KMS-11 (cell line): ENCODE measurements at regions not wholly inside any gene's neighbourhood (a gene's known extent, or its start where the extent isn't known, plus 50 kb on each side); places are given as distances from the start of the nearest gene placed in this dataset.

Experiments
- H2AFZ ChIP-seq: fragments of 200-600 bp; sonication (generic); 2 replicates; pipeline ENCODE4 v1.6.1; 2016; ENCODE audit warnings: antibody characterized with exemption, mixed run types, low read depth
- H3K27ac ChIP-seq: fragments of 200-600 bp; sonication (generic); 2 replicates; pipeline ENCODE4 v1.6.1; 2016; ENCODE audit warnings: mild to moderate bottlenecking, mixed run types
- H3K27me3 ChIP-seq: fragments of 200-600 bp; sonication (generic); 2 replicates; pipeline ENCODE4 v1.6.1; 2017; ENCODE audit warnings: mild to moderate bottlenecking, low read depth, mixed run types, moderate library complexity; ENCODE audit not compliant: insufficient read depth
- H3K36me3 ChIP-seq: fragments of 200-600 bp; sonication (generic); 2 replicates; pipeline ENCODE4 v1.6.1; 2017; ENCODE audit warnings: mild to moderate bottlenecking, mixed run types; ENCODE audit not compliant: insufficient read depth
- H3K4me1 ChIP-seq: fragments of 200-600 bp; sonication (generic); 2 replicates; pipeline ENCODE4 v1.6.1; 2016; ENCODE audit warnings: mild to moderate bottlenecking, low read depth, mixed run types; ENCODE audit not compliant: poor library complexity, severe bottlenecking
- H3K4me2 ChIP-seq: fragments of 200-600 bp; sonication (generic); 2 replicates; pipeline ENCODE4 v1.7.0; 2016; ENCODE audit warnings: mild to moderate bottlenecking, mixed run types
- H3K4me3 ChIP-seq: fragments of 200-600 bp; sonication (generic); IDR thresholded peaks from 2 replicates; pipeline ENCODE4 v1.6.1; 2017; ENCODE audit warnings: low read depth, low read length, mixed read lengths; ENCODE audit not compliant: insufficient read depth
- H3K79me2 ChIP-seq: fragments of 200-600 bp; sonication (generic); 2 replicates; pipeline ENCODE4 v1.6.1; 2016; ENCODE audit warnings: low read depth, mixed run types; ENCODE audit not compliant: insufficient read depth
- H3K9ac ChIP-seq: fragments of 200-600 bp; sonication (generic); 2 replicates; pipeline ENCODE4 v1.6.1; 2016; ENCODE audit warnings: mild to moderate bottlenecking, mixed run types
- H4K20me1 ChIP-seq: fragments of 200-600 bp; sonication (generic); 2 replicates; pipeline ENCODE4 v1.6.1; 2016; ENCODE audit warnings: mild to moderate bottlenecking, mixed run types; ENCODE audit not compliant: insufficient read depth
- TF ChIP-seq, protein P1 (sequence below): fragments of 200-600 bp; sonication (generic); conservative IDR thresholded peaks from 2 replicates; pipeline ENCODE4 v1.6.1; 2017; ENCODE audit warnings: low read depth, mild to moderate bottlenecking, antibody characterized with exemption, low read length, moderate library complexity, mixed read lengths

DNA sequence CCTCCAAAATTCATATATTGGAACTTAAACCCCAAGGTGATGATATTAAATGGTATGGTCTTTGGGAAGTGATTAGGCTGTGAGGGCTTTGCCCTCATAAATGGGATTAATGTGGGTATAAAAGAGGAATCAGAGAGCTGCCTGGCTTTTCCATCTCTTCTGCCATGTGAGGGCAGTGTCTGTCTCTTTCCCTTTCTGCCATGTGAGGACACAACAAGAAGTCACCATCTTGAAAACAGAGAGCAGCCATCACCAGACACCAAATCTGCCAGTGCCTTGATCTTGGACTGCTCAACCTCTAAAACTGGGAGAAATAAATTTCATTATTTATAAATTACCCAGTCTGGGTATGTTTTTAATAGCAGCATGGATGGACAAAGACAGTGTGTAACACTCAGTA is 263.0 kb downstream of the PAX1 start:
- no peak overlapping the region for H3K4me2 ChIP-seq
- H3K27ac ChIP-seq: no peak overlapping the region
- H3K4me1 ChIP-seq: no peaks in the 10 kb centered on the region
- no peak overlapping the region for H3K9ac ChIP-seq
- H4K20me1 ChIP-seq: no peaks in the 10 kb centered on the region
- no peak overlapping the region for H3K4me3 ChIP-seq
- no peaks in the 10 kb centered on the region for H3K79me2 ChIP-seq
- H3K27me3 ChIP-seq: no peaks in the 10 kb centered on the region
- no peaks in the 10 kb centered on the region for H3K36me3 ChIP-seq
- TF ChIP-seq, protein P1, sequence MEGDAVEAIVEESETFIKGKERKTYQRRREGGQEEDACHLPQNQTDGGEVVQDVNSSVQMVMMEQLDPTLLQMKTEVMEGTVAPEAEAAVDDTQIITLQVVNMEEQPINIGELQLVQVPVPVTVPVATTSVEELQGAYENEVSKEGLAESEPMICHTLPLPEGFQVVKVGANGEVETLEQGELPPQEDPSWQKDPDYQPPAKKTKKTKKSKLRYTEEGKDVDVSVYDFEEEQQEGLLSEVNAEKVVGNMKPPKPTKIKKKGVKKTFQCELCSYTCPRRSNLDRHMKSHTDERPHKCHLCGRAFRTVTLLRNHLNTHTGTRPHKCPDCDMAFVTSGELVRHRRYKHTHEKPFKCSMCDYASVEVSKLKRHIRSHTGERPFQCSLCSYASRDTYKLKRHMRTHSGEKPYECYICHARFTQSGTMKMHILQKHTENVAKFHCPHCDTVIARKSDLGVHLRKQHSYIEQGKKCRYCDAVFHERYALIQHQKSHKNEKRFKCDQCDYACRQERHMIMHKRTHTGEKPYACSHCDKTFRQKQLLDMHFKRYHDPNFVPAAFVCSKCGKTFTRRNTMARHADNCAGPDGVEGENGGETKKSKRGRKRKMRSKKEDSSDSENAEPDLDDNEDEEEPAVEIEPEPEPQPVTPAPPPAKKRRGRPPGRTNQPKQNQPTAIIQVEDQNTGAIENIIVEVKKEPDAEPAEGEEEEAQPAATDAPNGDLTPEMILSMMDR: no peak
- no peak overlapping the region for H2AFZ ChIP-seq

DNA sequence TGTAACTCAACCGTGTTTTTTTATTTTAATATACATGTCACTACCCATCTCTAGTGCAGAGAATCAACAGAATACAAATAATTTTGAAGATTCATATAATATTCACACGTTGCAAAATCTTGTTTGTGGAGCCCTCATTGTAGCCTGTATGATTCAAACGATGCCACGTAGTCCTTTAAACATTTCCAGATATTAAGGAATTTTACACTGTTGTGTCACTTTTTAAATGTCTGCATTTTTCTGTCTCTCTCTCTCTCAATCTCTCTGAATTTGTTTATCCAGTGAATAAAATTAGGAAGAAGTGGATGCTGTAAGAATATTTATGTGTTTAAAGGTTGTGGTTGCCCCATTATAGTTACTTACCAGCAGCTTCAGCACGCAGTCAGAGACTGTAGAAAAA is 262.0 kb downstream of the PAX1 start:
- Histone ChIP-seq H4K20me1 (no peaks in the 10 kb centered on the region), H3K4me1 (no peaks in the 10 kb centered on the region), H3K4me2 (no peak overlapping the region), H3K27ac (no peak overlapping the region), H3K79me2 (no peaks in the 10 kb centered on the region), H3K9ac (no peak overlapping the region), H3K4me3 (no peak overlapping the region), H3K36me3 (no peaks in the 10 kb centered on the region), H3K27me3 (no peaks in the 10 kb centered on the region), H2AFZ (no peak overlapping the region)
- TF ChIP-seq, protein P1: no peak

DNA sequence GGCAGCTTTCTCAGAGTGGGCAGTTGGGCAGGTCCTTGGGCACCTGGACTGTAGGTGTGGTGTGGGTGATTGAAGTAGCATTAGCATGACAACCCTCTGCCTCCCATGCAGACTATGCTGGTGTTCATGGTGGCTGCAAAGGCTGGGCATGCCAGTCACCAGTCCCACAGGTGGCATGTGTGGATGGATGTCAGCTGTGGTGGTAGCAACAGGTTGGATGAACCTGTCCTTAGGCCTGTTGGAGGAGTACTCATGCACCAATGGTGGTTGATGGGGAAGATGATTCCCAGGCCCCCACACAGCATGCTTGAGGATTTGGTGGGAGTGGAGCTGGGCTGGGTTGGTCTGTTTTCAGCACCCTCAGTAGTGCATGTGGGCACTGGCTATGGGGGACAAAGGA is 251.1 kb downstream of the PAX1 start:
- Histone ChIP-seq H3K9ac (no peak overlapping the region), H3K27me3 (no peaks in the 10 kb centered on the region), H4K20me1 (no peaks in the 10 kb centered on the region), H3K36me3 (no peaks in the 10 kb centered on the region), H3K4me1 (no peaks in the 10 kb centered on the region), H2AFZ (no peak overlapping the region), H3K79me2 (no peaks in the 10 kb centered on the region), H3K27ac (no peak overlapping the region), H3K4me2 (no peak overlapping the region), H3K4me3 (no peak overlapping the region)
- TF ChIP-seq, protein P1: no peak

DNA sequence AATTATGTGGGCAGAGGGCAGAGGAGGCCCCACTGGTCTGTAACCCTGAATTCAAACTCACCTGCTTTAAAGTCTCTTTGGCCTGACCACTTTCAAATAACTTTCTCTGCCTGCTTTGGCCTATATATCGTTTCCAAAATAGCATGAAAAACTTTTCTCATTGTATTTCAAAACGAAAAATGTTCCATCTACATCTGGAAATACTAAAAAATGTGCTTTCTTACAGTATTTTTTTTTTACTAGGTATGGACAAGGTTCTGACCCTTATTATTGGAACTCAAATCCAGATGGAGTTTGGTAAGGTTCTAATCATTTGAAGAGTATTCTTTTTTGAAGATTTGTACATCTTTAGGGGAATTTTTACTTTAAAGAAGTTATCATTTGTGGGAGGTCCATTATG is 241.9 kb downstream of the PAX1 start:
- H3K4me3 ChIP-seq: no peak overlapping the region
- H2AFZ ChIP-seq: no peak overlapping the region
- no peaks in the 10 kb centered on the region for H3K79me2 ChIP-seq
- no peaks in the 10 kb centered on the region for H3K36me3 ChIP-seq
- TF ChIP-seq, protein P1: no peak
- no peak overlapping the region for H3K4me2 ChIP-seq
- no peaks in the 10 kb centered on the region for H4K20me1 ChIP-seq
- no peaks in the 10 kb centered on the region for H3K27me3 ChIP-seq
- no peak overlapping the region for H3K27ac ChIP-seq
- H3K9ac ChIP-seq: no peak overlapping the region
- H3K4me1 ChIP-seq: no peaks in the 10 kb centered on the region

DNA sequence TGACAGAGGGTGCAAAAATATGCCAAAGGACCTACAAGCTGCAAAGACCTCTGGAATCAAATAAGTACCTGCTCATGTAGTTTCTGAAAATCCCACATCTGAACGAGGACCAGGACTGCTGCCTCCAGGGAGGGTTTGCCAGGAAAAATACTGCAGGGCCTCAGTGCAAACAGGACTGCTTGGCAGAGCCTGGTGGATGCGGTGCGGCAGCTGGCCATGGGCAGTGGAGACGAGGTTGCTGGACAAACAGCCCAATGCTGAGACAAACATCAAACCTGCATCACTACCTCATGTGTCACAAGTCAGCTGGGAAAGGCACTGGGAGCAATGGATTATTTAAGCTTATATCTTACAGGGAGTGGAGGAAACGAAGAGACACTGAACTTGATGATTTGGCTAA is 238.8 kb downstream of the PAX1 start:
- no peaks in the 10 kb centered on the region for H3K27me3 ChIP-seq
- H2AFZ ChIP-seq: no peak overlapping the region
- H3K4me3 ChIP-seq: no peak overlapping the region
- TF ChIP-seq, protein P1: no peak
- H3K79me2 ChIP-seq: no peaks in the 10 kb centered on the region
- no peaks in the 10 kb centered on the region for H3K36me3 ChIP-seq
- H4K20me1 ChIP-seq: no peaks in the 10 kb centered on the region
- H3K4me1 ChIP-seq: no peaks in the 10 kb centered on the region
- H3K27ac ChIP-seq: no peak overlapping the region
- no peak overlapping the region for H3K9ac ChIP-seq
- no peak overlapping the region for H3K4me2 ChIP-seq
